ENCODE measurements at regions not wholly inside any gene's neighbourhood (a gene's known extent, or its start where the extent isn't known, plus 50 kb on each side); places are given as distances from the start of the nearest gene placed in this dataset.
A peak's percentile ranks its signal among the peaks of the same experiment; 100 is the strongest.

- CTCF ChIA-PET, result interaction anchor here (0.6 to 3.1 kb wide), 3 partner anchors 13 to 113 kb away, joined by 3 to 13 read pairs (median 4); no protein-coding TSS in a partner anchor
- no peak for ATAC-seq (replicated peaks in 1 of 4)
- no CpG with 5 or more reads among the region's 1 CpG for WGBS (ENCODE audit: insufficient coverage)
These were observed 152.6 kb upstream of the UMPS start for GRCh38 chr3:124577494-124578167.

GRCh38 chr3:124579641-124580040 lies 150.6 kb upstream of the UMPS start:
- Mint-ChIP-seq H3K27ac (no peak overlapping the region), H3K9me3 (no peaks in the 10 kb centered on the region), H3K4me3 (no peak overlapping the region), H3K36me3 (no peaks in the 10 kb centered on the region), H3K4me1 (peaks cover 7 to 13% (median 8%) of the 10 kb centered on the region in 3 donors), H3K27me3 (peaks cover 15 to 18% of the 10 kb centered on the region in 2 donors)
- ATAC-seq (replicated peaks in 1 of 4) (no peak), DNase-seq (no peak)
- Histone ChIP-seq H3K27ac (ENCODE audit: low read length) (no peak overlapping the region), H3K4me1 (ENCODE audit: control insufficient read depth in 1 of 2, extremely low read depth in 1 of 2, insufficient read depth in 2 of 2, low read length in 2 of 2) (peaks cover 0 to 5% of the 10 kb centered on the region in 2 experiments), H3K4me3 (ENCODE audit: control insufficient read depth in 1 of 2, extremely low read depth in 1 of 2, low read length in 1 of 2) (no peak overlapping the region), H3K9me3 (no peaks in the 10 kb centered on the region), H3K27me3 (replicated peaks in 1 of 2; ENCODE audit: control insufficient read depth in 2 of 2, extremely low read depth in 1 of 2, insufficient read depth in 2 of 2, low read length in 1 of 2) (peaks cover 3 to 15% of the 10 kb centered on the region in 2 experiments), H3K36me3 (ENCODE audit: control insufficient read depth in 2 of 2, extremely low read depth in 1 of 2, insufficient read depth in 1 of 2, low read length in 1 of 2) (no peaks in the 10 kb centered on the region)
- ChIA-PET POLR2A (no interaction called here), CTCF (interaction anchor here (0.6 to 1.0 kb wide), 4 partner anchors 10 to 1065 kb away, joined by 3 to 4 read pairs (median 3); no protein-coding TSS in a partner anchor)
- WGBS (ENCODE audit: insufficient coverage), result no CpG with 5 or more reads among the region's 2 CpGs

More at GRCh38 chr3:124577494-124578167, 152.6 kb upstream of the UMPS start:
- no peaks in the 10 kb centered on the region for H3K36me3 Mint-ChIP-seq
- H3K27ac Mint-ChIP-seq, result no peak overlapping the region
- H3K9me3 ChIP-seq, result no peaks in the 10 kb centered on the region
- H3K4me3 Mint-ChIP-seq, result no peak overlapping the region
- H3K27me3 ChIP-seq (replicated peaks in 1 of 2; ENCODE audit: control insufficient read depth in 2 of 2, extremely low read depth in 1 of 2, insufficient read depth in 2 of 2, low read length in 1 of 2), result peaks cover 3 to 6% of the 10 kb centered on the region in 2 experiments
- H3K27me3 Mint-ChIP-seq, result peaks cover 3 to 6% of the 10 kb centered on the region in 2 donors
- H3K4me1 Mint-ChIP-seq, result peaks cover 0 to 3% (median 0%) of the 10 kb centered on the region in 3 donors
- H3K9me3 Mint-ChIP-seq, result no peaks in the 10 kb centered on the region
- no peaks in the 10 kb centered on the region for H3K4me1 ChIP-seq (ENCODE audit: control insufficient read depth in 1 of 2, extremely low read depth in 1 of 2, insufficient read depth in 2 of 2, low read length in 2 of 2)
- no peak overlapping the region for H3K4me3 ChIP-seq (ENCODE audit: control insufficient read depth in 1 of 2, extremely low read depth in 1 of 2, low read length in 1 of 2)
- POLR2A ChIA-PET, result interaction anchor here (0.6 kb wide), 2 partner anchors 10 to 11 kb away, joined by 3 to 5 read pairs; no protein-coding TSS in a partner anchor
- no peak for DNase-seq
- H3K27ac ChIP-seq (ENCODE audit: low read length), result no peak overlapping the region
- H3K36me3 ChIP-seq (ENCODE audit: control insufficient read depth in 2 of 2, extremely low read depth in 1 of 2, insufficient read depth in 1 of 2, low read length in 1 of 2), result no peaks in the 10 kb centered on the region

GRCh38 chr3:124582196-124582595 lies 148.1 kb upstream of the UMPS start:
- peaks cover 0 to 14% of the 10 kb centered on the region in 2 experiments for H3K4me1 ChIP-seq (ENCODE audit: control insufficient read depth in 1 of 2, extremely low read depth in 1 of 2, insufficient read depth in 2 of 2, low read length in 2 of 2)
- H3K9me3 Mint-ChIP-seq, result no peaks in the 10 kb centered on the region
- no peak overlapping the region for H3K27ac ChIP-seq (ENCODE audit: low read length)
- peaks cover 31 to 35% of the 10 kb centered on the region in 2 donors for H3K27me3 Mint-ChIP-seq
- no peaks in the 10 kb centered on the region for H3K36me3 ChIP-seq (ENCODE audit: control insufficient read depth in 2 of 2, extremely low read depth in 1 of 2, insufficient read depth in 1 of 2, low read length in 1 of 2)
- no peaks in the 10 kb centered on the region for H3K9me3 ChIP-seq
- H3K36me3 Mint-ChIP-seq, result no peaks in the 10 kb centered on the region
- H3K4me3 Mint-ChIP-seq, result no peak overlapping the region
- peak overlapping the region in 1 of 2 donors; percentile 65 for H3K27ac Mint-ChIP-seq
- DNase-seq (no peak), ATAC-seq (replicated peaks in 1 of 4) (no peak)
- H3K4me1 Mint-ChIP-seq, result peaks cover 20 to 29% (median 20%) of the 10 kb centered on the region in 3 donors
- H3K27me3 ChIP-seq (replicated peaks in 1 of 2; ENCODE audit: control insufficient read depth in 2 of 2, extremely low read depth in 1 of 2, insufficient read depth in 2 of 2, low read length in 1 of 2), result peaks cover 3 to 33% of the 10 kb centered on the region in 2 experiments
- ChIA-PET POLR2A (no interaction called here), CTCF (interaction anchor here in 1 of 2 donors (0.7 kb wide), 1 partner anchor 19 kb away, joined by 3 read pairs; no protein-coding TSS in a partner anchor)
- no peak overlapping the region for H3K4me3 ChIP-seq (ENCODE audit: control insufficient read depth in 1 of 2, extremely low read depth in 1 of 2, low read length in 1 of 2)
- WGBS (ENCODE audit: insufficient coverage), result 76% methylated on average over 4 of the region's 4 CpGs

- peak overlapping the region; percentile 0 to 59 for H3K27ac Mint-ChIP-seq
These were observed 147.4 kb upstream of the UMPS start for GRCh38 chr3:124582621-124583395.

GRCh38 chr3:124584245-124584551 lies 146.1 kb upstream of the UMPS start:
- DNase-seq (peak in 18 of 35 experiments; percentile 1 to 39 (median 16)), ATAC-seq (replicated peaks in 1 of 4) (peak; percentile 75 to 83 (median 80))
- Mint-ChIP-seq H3K27ac (peak overlapping the region; percentile 52 to 53), H3K4me3 (peak overlapping the region; percentile 66 to 80 (median 72)), H3K4me1 (peaks cover 20 to 29% (median 20%) of the 10 kb centered on the region in 3 donors), H3K36me3 (no peaks in the 10 kb centered on the region), H3K9me3 (no peaks in the 10 kb centered on the region), H3K27me3 (peaks cover 42 to 46% of the 10 kb centered on the region in 2 donors)
- ChIA-PET CTCF (interaction anchor here in 1 of 2 donors (0.5 kb wide), 1 partner anchor 1011 kb away, joined by 4 read pairs; no protein-coding TSS in a partner anchor), POLR2A (no interaction called here)
- Histone ChIP-seq H3K9me3 (no peaks in the 10 kb centered on the region), H3K27ac (ENCODE audit: low read length) (no peak overlapping the region), H3K36me3 (ENCODE audit: control insufficient read depth in 2 of 2, extremely low read depth in 1 of 2, insufficient read depth in 1 of 2, low read length in 1 of 2) (no peaks in the 10 kb centered on the region), H3K27me3 (replicated peaks in 1 of 2; ENCODE audit: control insufficient read depth in 2 of 2, extremely low read depth in 1 of 2, insufficient read depth in 2 of 2, low read length in 1 of 2) (peaks cover 0 to 34% of the 10 kb centered on the region in 2 experiments), H3K4me3 (ENCODE audit: control insufficient read depth in 1 of 2, extremely low read depth in 1 of 2, low read length in 1 of 2) (peak overlapping the region in 1 of 2 donors; percentile 41), H3K4me1 (ENCODE audit: control insufficient read depth in 1 of 2, extremely low read depth in 1 of 2, insufficient read depth in 2 of 2, low read length in 2 of 2) (peaks cover 0 to 14% of the 10 kb centered on the region in 2 experiments)
- 6% methylated on average over 4 of the region's 9 CpGs for WGBS (ENCODE audit: insufficient coverage)

More at GRCh38 chr3:124582621-124583395, 147.4 kb upstream of the UMPS start:
- Histone ChIP-seq H3K27ac (ENCODE audit: low read length) (no peak overlapping the region), H3K4me3 (ENCODE audit: control insufficient read depth in 1 of 2, extremely low read depth in 1 of 2, low read length in 1 of 2) (no peak overlapping the region), H3K9me3 (no peaks in the 10 kb centered on the region), H3K4me1 (ENCODE audit: control insufficient read depth in 1 of 2, extremely low read depth in 1 of 2, insufficient read depth in 2 of 2, low read length in 2 of 2) (peaks cover 0 to 14% of the 10 kb centered on the region in 2 experiments), H3K36me3 (ENCODE audit: control insufficient read depth in 2 of 2, extremely low read depth in 1 of 2, insufficient read depth in 1 of 2, low read length in 1 of 2) (no peaks in the 10 kb centered on the region), H3K27me3 (replicated peaks in 1 of 2; ENCODE audit: control insufficient read depth in 2 of 2, extremely low read depth in 1 of 2, insufficient read depth in 2 of 2, low read length in 1 of 2) (peaks cover 3 to 34% of the 10 kb centered on the region in 2 experiments)
- DNase-seq, result no peak
- 71% methylated on average over 1 of the region's 3 CpGs for WGBS (ENCODE audit: insufficient coverage)
- CTCF ChIA-PET, result interaction anchor here (0.7 kb wide), 2 partner anchors 20 to 106 kb away, joined by 3 read pairs; no protein-coding TSS in a partner anchor
- POLR2A ChIA-PET, result no interaction called here
- H3K36me3 Mint-ChIP-seq, result no peaks in the 10 kb centered on the region
- H3K9me3 Mint-ChIP-seq, result no peaks in the 10 kb centered on the region
- H3K4me1 Mint-ChIP-seq, result peaks cover 20 to 29% (median 20%) of the 10 kb centered on the region in 3 donors
- ATAC-seq (replicated peaks in 1 of 4), result no peak
- H3K4me3 Mint-ChIP-seq, result peak overlapping the region in 1 of 3 donors; percentile 22
- H3K27me3 Mint-ChIP-seq, result peaks cover 34 to 39% of the 10 kb centered on the region in 2 donors

Data from T-cell (primary cell).